ENCODE measurements at regions not wholly inside any gene's neighbourhood (a gene's known extent, or its start where the extent isn't known, plus 50 kb on each side); places are given as distances from the start of the nearest gene placed in this dataset.

DNA sequence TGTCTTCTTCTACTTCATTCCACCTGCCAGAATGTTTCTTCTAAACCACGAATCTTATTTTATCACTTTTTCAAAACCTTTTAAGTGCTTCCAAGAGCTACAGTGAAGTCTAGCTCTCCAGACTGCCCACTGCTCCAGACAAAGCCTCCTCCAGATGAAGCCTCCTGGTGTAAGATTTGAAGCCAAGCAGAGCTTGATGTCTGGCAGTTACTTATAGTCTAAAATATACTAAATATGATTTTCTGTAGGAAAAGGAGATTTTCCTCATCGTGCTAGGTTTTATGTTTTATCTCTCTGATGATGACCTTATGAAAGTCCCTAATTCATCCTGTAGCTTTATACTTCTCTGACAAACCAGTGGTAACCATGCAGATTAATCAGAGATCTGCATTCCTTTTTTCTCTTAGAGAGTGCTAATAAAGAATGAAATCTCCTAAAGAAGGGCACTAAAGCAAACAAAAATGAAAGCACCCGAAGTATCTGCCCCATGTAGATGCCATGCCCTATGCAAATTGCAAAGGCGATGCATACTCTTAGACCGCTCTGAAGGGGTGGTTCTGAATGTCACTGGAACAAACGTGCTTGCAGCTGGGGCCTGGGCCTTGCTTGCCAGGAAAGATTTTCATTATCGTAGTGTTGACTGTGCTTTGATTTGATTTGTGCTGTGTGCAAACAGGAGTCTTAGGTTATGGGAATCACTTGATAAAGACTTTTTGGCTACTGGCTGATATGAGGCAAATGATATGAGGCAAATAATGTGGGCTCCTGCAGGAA, 314.2 kb downstream of the PID1 start:
- TF ChIP-seq EZH2 (IDR thresholded peaks at IDR 0.05; ENCODE audit: insufficient read depth, poor library complexity, severe bottlenecking) (no peak), EZH2phosphoT487 (IDR thresholded peaks at IDR 0.05; ENCODE audit: insufficient read depth, low read depth) (no peak)
